ENCODE measurements at regions not wholly inside any gene's neighbourhood (a gene's known extent, or its start where the extent isn't known, plus 50 kb on each side); places are given as distances from the start of the nearest gene placed in this dataset.

- POLR2A ChIA-PET = no interaction called here
Observed at GRCh38 chr2:146532509-146533147, 1312.2 kb upstream of the ACVR2A start.

DNA sequence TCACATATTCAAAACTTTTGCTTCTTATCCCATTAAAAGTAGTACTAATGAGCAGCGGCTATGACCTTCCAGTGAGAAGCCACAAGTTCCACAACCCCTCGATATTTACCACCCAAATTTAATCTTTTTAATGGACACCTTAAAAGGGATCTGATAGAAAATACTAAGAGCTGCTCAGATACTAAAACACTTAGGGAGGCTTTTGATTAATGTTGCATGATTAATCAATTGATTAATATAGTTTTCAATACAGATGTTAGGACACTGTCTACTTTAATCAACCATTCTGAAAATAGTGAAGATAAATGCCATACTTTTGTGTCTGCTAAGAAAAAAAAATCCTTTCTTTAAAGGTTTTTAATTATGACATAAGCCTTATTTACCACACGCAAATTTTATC lies 1312.8 kb upstream of the ACVR2A start:
- POLR2A ChIA-PET = no interaction called here
- no peak for DNase-seq (ENCODE audit: extremely low spot score)
- CTCF ChIA-PET = no interaction called here
- TF ChIP-seq, protein P1, sequence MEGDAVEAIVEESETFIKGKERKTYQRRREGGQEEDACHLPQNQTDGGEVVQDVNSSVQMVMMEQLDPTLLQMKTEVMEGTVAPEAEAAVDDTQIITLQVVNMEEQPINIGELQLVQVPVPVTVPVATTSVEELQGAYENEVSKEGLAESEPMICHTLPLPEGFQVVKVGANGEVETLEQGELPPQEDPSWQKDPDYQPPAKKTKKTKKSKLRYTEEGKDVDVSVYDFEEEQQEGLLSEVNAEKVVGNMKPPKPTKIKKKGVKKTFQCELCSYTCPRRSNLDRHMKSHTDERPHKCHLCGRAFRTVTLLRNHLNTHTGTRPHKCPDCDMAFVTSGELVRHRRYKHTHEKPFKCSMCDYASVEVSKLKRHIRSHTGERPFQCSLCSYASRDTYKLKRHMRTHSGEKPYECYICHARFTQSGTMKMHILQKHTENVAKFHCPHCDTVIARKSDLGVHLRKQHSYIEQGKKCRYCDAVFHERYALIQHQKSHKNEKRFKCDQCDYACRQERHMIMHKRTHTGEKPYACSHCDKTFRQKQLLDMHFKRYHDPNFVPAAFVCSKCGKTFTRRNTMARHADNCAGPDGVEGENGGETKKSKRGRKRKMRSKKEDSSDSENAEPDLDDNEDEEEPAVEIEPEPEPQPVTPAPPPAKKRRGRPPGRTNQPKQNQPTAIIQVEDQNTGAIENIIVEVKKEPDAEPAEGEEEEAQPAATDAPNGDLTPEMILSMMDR (IDR thresholded peaks at IDR 0.05; ENCODE audit: control extremely low read depth, extremely low read depth, low read depth, missing control alignments) = no peak

More at GRCh38 chr2:146532509-146533147, 1312.2 kb upstream of the ACVR2A start:
- TF ChIP-seq, protein P1 (IDR thresholded peaks at IDR 0.05; ENCODE audit: control extremely low read depth, extremely low read depth, low read depth, missing control alignments) = no peak
- DNase-seq (ENCODE audit: extremely low spot score) = no peak
- CTCF ChIA-PET = interaction anchor here (1.1 kb wide), 1 partner anchor 11 kb away, joined by 3 read pairs; no protein-coding TSS in a partner anchor

DNA sequence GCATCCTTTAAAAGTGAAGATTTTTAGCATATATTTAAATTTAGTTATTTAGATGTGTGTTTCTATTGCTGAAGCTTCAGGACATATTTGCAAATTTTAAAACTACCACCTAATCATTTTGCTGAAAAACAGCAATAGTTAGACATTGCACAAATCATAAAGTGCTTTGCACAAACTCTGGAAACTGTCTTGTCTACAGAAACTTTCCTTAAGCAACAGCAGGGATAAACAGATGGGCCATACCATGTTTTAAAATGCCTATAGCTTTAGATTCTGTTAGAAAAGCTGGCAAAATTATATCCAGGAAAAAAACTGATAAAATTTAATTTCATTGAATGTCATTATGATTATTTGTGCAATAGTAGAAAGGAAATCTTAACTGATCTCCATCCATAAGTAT lies 1313.9 kb upstream of the ACVR2A start:
- CTCF ChIA-PET = no interaction called here
- TF ChIP-seq, protein P1 (IDR thresholded peaks at IDR 0.05; ENCODE audit: control extremely low read depth, extremely low read depth, low read depth, missing control alignments) = no peak
- POLR2A ChIA-PET = no interaction called here
- DNase-seq (ENCODE audit: extremely low spot score) = no peak

- POLR2A ChIA-PET = no interaction called here
Observed at GRCh38 chr2:146527166-146527565, 1317.7 kb upstream of the ACVR2A start.

DNA sequence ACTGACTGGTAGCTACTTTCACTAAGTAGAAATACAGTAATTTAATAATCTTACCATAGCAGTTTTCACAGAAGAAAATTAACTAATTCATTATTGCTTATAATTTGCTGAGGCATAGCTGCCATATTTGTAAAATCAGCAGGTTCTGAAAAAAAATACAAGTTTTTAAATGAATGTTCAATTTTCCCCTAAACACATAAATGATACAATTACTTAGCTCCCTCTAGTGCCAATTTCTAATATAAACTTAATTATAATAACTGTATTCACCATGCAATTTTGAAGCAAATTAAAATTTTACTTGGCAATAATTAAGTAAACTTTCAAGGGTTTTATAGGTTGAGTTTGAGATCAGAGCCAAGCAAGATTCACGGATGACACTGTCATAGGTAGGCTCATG lies 1321.6 kb upstream of the ACVR2A start:
- CTCF ChIA-PET = interaction anchor here (1.2 to 1.8 kb wide), 4 partner anchors 9 to 29 kb away, joined by 3 to 8 read pairs (median 4); no protein-coding TSS in a partner anchor
- POLR2A ChIA-PET = no interaction called here
- TF ChIP-seq, protein P1 (IDR thresholded peaks at IDR 0.05; ENCODE audit: control extremely low read depth, extremely low read depth, low read depth, missing control alignments) = no peak
- no peak for DNase-seq (ENCODE audit: extremely low spot score)

More at GRCh38 chr2:146527166-146527565, 1317.7 kb upstream of the ACVR2A start:
- TF ChIP-seq, protein P1 (IDR thresholded peaks at IDR 0.05; ENCODE audit: control extremely low read depth, extremely low read depth, low read depth, missing control alignments) = no peak
- CTCF ChIA-PET = interaction anchor here (1.0 to 2.2 kb wide), 3 partner anchors 14 to 323 kb away, joined by 3 to 5 read pairs (median 3); no protein-coding TSS in a partner anchor
- no peak for DNase-seq (ENCODE audit: extremely low spot score)

GRCh38 chr2:146506851-146507250 lies 1338.0 kb upstream of the ACVR2A start:
- CTCF ChIA-PET = interaction anchor here (1.2 to 1.5 kb wide), 2 partner anchors 11 to 20 kb away, joined by 3 read pairs; no protein-coding TSS in a partner anchor
- DNase-seq (ENCODE audit: extremely low spot score) = no peak
- POLR2A ChIA-PET = no interaction called here
- TF ChIP-seq, protein P1 (IDR thresholded peaks at IDR 0.05; ENCODE audit: control extremely low read depth, extremely low read depth, low read depth, missing control alignments) = no peak
